NCI-H2029 treated with DMSO at 0.1 percent for 48 hours (cell line): ENCODE measurements at regions not wholly inside any gene's neighbourhood (a gene's known extent, or its start where the extent isn't known, plus 50 kb on each side); places are given as distances from the start of the nearest gene placed in this dataset.

Experiments used
- DNase-seq: peaks from one replicate; lab custom pipeline; 2025; lab: John Stamatoyannopoulos, UW

- DNase-seq = no peak
These were observed 52.4 kb upstream of the UPP2 start for GRCh38 chr2:158049129-158049855.

- no peak for DNase-seq
These were observed 53.3 kb upstream of the UPP2 start for GRCh38 chr2:158048327-158048726.

GRCh38 chr2:158047156-158047611 is 54.5 kb upstream of the UPP2 start:
- DNase-seq = no peak

GRCh38 chr2:158046121-158046880 is 55.4 kb upstream of the UPP2 start:
- DNase-seq = no peak

GRCh38 chr2:158045362-158045761 is 56.3 kb upstream of the UPP2 start:
- DNase-seq = no peak

- no peak for DNase-seq
These were observed 58.3 kb upstream of the UPP2 start for GRCh38 chr2:158043181-158043948.

- DNase-seq = no peak
These were observed 59.0 kb upstream of the UPP2 start for GRCh38 chr2:158042666-158043065.

GRCh38 chr2:158042245-158042644 is 59.4 kb upstream of the UPP2 start:
- DNase-seq = no peak

- no peak for DNase-seq
These were observed 60.3 kb upstream of the UPP2 start for GRCh38 chr2:158041400-158041799.

- no peak for DNase-seq
These were observed 62.8 kb upstream of the UPP2 start for GRCh38 chr2:158038901-158039300.

- peak; percentile 54 for DNase-seq
These were observed 67.3 kb upstream of the UPP2 start for GRCh38 chr2:158034198-158034866.

- no peak for DNase-seq
These were observed 70.3 kb upstream of the UPP2 start for GRCh38 chr2:158031371-158031770.

- DNase-seq = no peak
These were observed 76.2 kb upstream of the UPP2 start for GRCh38 chr2:158025255-158025996.

- DNase-seq = peak; percentile 18
These were observed 77.3 kb upstream of the UPP2 start for GRCh38 chr2:158024288-158024898.

GRCh38 chr2:158022888-158023287 is 78.8 kb upstream of the UPP2 start:
- no peak for DNase-seq

- DNase-seq = no peak
These were observed 80.5 kb upstream of the UPP2 start for GRCh38 chr2:158021226-158021625.

- DNase-seq = no peak
These were observed 86.1 kb upstream of the UPP2 start for GRCh38 chr2:158015428-158016076.

- DNase-seq = no peak
These were observed 87.8 kb upstream of the UPP2 start for GRCh38 chr2:158013891-158014290.

GRCh38 chr2:158011055-158011771 is 90.5 kb upstream of the UPP2 start:
- DNase-seq = no peak

- no peak for DNase-seq
These were observed 92.3 kb upstream of the UPP2 start for GRCh38 chr2:158009399-158009798.
